Amniotic epithelial cell (primary cell): ENCODE measurements at regions not wholly inside any gene's neighbourhood (a gene's known extent, or its start where the extent isn't known, plus 50 kb on each side); places are given as distances from the start of the nearest gene placed in this dataset.
"Not testable (repeated sequence)": the region's sequence is repeated elsewhere in the genome, so short reads cannot be mapped to it uniquely, and the experiment has no call there.

ENCODE experiments used
- DNase-seq: peaks from one replicate; pipeline ENCODE4 v3.0.0-alpha.2; 2010; ENCODE audit warnings: low read depth

DNA sequence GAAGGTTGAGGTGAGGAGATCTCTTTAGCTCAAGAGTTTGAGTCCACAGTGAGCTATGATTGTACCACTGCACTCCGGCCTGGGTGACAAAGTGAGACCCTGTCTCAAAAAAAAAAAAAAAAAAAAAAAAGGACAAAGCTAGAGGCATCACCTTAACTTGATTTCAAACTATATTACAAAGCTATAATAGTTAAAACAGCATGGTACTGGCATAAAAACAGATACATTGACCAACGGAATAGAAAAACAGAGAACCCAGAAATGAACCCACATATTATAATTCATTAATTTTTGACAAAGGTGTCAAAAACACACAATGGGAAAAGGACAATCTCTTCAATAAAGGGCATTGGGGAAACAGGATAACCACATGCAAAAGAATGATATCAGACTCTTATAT lies 50.8 kb upstream of the MBOAT1 start:
- DNase-seq, result no peak

DNA sequence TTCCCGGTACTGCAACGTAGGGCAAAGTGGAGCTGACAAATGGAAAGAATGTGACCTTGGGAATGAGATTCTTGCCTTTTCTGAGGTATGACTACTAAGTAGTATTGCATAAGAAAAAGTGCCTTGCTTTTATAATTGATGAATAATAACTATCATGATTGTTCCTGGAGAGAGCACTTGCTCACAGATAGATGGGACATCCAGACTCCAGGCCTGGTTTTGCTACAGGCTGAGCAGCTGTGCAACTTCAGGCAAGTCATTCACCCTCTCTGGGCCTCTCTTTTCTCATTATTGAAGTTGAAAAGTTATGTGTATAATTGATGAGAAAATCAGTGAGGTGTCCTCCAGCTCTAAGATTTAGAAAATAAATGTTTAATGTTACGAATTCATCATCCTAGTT lies 53.6 kb upstream of the MBOAT1 start:
- DNase-seq, result peak; percentile 20

DNA sequence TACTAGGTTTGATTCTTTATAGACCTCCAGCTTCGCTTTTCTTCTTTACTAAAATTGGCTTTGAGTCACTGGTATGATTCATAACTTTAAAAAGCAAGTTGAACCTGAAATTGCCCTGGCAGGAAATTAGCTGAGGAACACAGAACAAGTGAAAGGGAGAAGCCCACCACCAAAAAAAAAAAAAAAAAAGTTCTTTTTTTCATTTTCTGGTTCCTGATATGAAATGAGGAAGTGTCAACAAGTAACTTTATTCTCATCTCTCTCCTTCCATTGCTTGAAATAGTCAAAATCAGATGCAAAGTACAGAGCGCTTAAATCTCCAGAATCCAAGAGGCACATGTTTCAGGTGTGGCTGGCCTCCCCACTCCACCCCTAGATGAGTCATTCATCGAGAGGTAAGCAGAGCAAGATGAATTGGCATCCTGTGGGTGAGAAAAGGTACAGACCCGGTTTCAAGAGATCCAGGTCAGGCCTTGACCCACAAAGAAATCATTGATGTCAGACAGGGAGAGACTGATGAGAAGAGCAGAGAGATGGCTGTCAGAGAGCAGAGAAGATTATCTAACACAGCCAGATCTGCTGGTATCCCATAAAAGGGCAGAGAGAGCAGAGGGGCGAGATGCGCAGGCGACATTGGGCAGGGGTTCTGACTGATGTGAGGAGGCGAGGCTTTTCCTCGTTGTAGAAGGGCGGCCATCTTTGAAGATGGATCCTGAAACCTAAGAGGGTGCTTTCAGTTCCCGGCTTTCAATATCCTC lies 54.8 kb upstream of the MBOAT1 start:
- DNase-seq, result no peak

DNA sequence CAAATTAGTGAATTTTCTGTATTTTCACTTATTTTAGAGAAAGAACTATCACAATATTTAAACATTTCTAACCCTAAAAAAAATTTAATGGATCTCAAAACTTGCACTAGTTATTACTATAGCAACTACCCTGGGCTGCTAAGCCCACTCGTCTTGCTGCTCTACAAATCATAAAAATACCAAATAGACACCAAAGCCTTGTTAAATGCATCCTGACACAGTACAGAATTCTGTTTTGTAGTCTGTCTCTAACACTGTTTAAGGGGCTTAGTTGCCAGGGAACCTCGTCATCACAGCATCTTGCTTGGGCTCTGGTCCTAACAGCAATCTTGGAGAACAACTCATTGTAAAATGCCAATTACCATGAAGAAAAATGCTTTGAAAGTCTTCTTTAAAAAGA lies 56.9 kb upstream of the MBOAT1 start:
- DNase-seq, result no peak

DNA sequence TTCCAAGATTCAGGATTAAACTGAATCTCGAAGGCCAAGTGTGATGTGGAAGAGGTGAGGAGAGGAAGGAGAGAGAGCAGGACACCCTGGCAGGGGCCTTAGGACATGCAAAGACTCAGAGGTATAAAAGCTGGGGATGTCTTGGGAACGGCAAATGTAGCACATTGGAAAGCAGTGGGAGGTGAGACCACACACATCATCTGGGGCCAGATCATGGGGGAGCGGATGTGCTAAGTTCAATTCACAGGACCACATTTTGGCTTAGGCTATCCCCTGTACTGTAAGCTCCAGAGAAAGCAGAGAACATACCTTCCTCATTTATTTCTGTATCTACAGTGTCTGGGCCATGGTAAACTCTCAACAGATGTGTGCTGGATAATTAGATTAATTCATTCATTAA lies 59.5 kb upstream of the MBOAT1 start:
- no peak for DNase-seq

DNA sequence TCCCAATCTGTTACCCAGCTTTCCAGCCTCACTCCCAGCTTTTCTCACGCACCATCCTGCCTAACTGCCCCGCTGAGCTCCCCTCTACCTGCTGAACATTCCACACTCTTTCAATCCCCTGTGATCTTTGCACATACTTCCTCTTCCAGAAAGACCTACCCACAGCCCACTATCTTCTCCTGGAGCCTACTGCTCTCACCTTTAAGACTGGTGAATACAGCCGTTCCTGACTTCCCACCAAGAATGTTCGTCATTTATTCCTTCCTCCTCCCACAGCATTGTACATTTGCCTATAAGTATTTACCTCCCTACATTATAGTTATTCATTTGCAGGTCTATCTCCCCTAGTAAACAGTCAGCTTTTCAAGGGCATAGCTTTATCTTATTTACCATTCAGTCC lies 61.9 kb upstream of the MBOAT1 start:
- DNase-seq, result no peak

DNA sequence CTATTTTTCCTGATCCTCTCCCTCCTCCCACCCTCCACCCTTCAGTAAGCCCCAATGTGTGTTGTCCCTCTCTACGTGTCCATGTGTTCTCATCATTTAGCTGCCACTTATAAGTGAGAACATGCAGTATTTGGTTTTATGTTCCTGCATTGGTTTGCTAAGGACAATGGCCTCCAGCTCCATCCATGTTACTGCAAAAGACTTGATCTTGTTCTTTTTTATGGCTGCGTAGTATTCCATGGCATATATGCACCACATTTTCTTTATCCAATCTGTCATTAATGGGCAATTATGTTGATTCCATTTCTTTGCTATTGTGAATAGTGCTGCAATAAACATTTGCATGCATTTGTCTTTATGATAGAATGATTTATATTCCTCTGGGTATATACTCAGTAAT lies 63.6 kb upstream of the MBOAT1 start:
- not testable (repeated sequence) for DNase-seq

DNA sequence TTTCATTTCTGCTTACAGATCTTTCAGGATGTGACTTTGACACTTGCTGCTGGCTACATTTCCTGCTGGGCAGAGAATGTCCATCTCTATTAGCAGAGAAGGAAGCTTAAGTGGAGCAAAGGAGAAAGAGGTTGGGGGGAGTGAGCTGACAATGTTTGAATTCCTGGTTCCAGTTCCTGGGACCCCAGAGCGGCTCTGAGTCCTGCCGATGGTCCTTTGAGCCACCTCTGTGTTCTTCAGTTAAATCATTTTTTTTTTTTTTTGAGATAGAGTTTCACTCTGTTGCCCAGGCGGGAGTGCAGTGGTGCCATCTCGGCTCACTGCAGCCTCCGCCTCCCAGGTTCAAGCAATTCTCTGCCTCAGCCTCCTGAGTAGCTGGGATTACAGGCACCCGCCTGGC lies 65.5 kb upstream of the MBOAT1 start:
- not testable (repeated sequence) for DNase-seq

DNA sequence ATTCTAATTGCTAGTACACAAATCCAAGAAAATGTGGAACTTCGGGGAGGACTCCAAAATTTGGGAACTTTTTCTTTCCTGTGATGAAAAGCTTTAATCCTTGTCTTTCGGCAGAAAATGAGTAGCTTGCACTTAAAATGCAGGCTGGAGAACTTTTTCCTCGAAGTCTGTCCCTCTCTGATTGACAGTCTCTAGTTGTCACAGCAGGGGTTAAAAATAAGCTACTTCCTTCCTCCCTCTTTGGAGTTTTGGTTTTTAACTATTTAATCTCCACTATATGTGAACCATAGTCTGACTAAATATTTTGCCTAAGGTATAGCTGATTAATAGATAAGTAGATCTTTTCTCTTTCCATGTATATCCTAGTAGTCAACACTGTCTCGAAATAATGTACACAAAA lies 66.8 kb upstream of the MBOAT1 start:
- no peak for DNase-seq

DNA sequence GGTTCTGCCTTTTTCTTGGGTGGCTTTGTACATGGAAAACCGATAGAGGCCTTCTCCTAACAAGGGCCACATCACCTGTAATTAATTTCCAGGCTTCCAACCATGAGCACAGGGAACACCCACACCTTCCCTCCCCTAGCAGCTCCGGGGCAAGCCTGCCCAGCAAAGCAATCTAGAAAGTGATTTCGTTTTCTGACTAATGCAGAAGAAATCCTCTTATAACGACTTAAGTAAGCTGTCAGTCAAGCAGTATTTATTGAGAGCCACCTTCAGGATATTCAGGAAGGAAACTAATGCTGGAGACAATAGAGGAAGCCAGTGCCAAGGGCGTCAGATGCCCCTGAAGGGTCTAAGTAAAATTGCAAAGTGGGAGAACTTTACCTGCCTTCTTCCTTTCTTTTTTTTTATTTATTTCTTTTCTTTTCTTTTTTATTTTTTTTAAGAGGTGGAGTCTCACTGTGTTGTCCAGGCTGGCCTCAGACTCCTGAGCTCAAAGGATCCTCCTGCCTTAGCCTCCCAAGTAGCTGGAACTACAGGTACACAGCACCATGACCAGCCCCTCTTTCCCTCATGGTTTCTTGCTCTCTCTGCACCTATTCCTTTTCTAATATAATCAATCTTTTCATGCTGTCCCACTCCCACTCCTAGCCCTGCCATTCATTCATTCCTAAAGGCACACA lies 67.5 kb upstream of the MBOAT1 start:
- no peak for DNase-seq

DNA sequence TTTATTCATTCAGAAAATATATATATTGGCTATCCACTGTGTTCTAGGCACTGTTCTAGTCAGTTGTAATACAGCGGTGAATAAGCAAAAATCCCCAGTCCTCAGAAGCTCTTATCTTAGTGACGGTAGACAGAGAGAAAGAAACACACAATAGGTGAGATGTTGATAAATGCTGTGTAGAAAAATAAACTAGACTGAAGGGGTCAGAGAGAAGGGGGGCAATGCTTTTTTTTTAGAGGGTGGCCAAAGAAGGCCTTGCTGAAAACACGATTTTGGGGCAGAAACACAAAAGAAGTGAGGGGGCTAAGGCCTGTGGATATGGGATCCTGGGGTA lies 68.0 kb upstream of the MBOAT1 start:
- DNase-seq, result no peak

DNA sequence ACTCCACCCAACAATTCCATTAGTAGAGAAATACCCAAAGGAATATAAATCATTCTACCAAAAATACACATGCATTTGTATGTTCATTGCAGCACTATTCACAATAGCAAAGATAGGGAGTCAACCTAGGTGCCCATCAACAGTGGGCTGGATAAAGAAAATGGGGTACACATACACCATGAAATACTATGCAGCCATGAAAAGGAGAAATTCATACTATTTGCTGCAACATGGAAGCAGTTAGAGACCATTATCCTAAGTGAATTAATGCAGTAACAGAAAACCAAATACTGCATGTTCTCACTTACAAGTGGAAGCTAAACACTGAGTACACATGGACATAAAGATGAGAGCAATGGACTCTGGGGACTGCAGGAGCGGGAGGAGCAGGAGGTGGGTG lies 72.4 kb upstream of the MBOAT1 start:
- no peak for DNase-seq

DNA sequence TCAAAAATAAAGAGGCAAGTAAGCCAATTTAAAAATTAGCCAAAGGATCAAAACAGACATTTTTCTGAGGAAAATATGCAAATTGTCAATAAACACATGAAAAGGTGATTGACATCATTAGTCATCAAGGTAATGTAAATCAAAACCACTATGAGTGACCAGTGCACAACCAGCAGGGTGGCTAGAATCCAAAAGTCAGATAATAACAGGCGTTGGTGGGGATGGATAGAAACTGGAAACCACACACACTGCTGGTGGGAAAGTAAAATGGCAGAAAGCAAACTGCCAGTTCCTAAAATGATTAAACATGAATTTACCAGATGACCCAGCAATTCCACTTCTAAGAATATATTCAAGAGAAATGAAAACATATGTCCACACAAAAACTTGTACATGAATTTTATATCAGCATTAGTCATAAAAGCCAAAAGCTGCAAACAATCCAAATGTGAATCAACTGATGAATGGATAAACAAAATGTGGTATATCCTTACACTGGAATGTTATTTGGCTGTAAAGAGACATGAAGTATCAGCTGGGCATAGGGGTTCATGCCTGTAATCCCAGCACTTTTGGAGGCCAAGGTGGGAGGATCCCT lies 74.8 kb upstream of the MBOAT1 start:
- DNase-seq, result peak; percentile 9

DNA sequence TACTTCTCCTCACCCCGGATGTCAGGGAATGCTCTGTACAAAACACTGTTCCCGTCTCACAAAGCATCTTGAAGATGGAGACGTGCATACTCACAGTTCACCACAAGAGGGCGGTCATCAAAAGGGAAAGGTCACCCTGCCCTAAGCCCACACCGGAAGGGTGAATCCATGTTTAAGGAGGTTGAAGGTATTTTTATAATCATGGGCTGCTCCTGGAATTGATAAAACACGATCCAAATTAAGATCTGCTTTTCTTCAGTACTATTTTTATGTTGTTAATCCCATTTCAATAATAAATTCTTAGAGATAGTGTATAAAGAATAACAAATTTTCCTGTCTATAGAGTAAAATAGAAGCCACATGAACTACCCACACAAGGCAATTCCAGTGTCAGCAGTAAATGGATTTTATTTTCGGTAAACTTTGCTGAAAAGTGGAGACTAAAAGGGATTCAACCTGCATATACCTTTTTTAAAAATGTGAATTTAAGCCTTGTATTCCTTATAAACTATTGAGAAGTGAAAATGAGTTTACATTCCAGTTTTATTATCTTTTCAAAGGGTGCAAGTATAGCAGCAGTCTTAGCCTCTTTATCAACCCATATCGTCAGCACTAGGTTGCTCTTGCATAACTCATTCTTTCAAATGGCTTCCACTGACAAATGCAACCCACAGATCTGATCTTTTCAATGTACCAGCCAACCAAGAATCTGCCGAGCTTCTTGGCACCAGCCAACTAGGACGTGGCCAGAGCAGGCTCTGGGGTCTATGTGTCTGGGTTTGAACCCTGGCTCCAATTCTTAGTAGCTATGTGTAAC lies 79.7 kb upstream of the MBOAT1 start:
- DNase-seq, result peak; percentile 80

DNA sequence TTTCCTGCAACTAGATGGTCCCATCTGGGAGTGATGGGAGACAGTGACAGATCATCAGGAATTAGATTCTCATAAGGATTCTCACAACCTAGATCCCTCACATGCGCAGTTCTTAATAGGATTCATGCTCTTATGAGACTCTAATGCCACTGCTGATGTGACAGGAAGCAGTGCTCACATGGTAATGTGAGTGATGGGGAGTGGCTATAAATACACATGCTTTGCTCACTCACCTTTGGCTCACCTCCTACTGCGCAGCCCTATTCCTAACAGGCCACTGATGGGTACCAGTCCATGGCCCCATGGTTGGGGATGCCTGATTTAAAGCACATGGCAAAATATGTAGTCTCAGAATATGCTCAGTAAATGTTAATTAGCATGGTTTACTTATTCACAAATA lies 80.6 kb upstream of the MBOAT1 start:
- no peak for DNase-seq

DNA sequence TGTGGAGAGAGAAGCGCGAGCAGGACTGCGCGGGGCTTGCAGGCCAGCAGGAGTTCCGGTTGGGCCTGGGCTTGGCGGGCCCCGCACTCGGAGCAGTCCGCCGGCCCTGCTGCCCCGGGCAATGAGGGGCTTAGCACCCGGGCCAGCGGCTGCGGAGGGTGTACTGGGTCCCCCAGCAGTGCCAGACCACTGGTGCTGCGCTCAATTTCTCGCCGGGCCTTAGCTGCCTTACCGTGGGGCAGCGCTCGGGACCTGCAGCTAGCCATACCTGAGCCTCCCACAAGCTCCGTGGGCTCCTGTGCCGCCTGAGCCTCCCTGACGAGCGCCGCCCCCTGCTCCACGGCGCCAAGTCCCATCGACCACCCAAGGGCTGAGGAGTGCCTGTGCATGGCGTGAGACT lies 89.0 kb upstream of the MBOAT1 start:
- DNase-seq, result no peak

DNA sequence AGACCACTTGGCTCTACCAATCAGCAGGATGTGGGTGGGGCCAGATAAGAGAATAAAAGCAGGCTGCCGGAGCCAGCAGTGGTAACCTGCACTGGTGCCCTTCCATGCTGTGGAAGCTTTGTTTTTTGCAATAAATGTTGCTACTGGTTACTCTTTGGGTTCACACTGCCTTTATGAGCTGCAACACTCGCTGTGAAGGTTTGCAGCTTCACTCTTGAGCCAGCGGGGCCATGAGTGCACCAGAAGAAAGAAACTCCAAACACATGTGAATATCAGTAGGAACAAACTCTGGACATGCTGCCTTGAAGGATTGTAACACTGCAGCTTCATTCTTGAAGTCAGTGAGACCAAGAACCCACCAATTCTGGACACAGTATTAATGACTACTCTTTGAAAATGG lies 89.9 kb upstream of the MBOAT1 start:
- peak; percentile 21 for DNase-seq

DNA sequence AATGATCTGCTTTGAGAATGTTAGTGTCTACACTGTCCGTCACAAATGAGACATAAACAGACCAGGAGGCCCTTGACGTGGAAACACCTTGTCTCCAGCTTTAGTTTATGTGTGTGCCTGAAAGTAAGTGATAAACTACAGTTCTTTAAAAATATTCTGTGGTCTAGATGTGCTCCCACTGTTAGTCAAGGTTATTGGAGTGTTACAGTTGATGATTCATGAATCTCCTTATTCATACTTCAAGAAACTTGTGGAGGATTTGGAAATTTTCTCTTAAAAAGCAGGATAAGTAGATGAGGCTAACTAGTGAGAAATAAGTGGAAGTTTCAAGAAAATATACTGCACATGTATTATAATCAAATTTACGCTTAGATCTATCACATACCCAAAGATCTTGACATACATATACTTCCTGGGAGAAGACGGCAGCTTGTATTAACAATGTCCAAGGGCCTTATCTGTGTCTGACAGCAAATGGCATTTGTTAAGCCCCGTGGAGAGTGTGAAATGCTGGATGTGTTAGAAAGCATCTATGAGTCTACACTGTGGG lies 90.5 kb upstream of the MBOAT1 start:
- DNase-seq, result peak; percentile 95

DNA sequence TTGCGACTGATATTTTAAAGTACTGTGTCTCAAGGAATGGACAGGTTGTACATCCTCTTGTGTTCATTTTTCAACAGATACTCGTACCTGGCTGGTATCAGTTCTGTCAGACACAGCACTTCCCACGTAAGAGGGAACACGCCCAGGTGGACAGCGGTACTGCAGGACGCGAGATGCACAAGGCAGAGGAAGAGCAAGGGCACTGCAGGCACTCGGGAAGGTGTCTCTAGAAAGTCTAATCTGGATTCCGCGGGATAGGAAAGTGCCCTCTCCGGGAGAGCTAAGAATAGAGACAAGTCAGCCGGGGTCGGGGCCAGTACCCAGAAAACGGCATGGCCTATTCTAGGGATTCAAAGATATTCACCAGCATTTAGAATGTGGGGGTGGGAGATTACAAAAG lies 94.2 kb upstream of the MBOAT1 start:
- DNase-seq, result no peak

DNA sequence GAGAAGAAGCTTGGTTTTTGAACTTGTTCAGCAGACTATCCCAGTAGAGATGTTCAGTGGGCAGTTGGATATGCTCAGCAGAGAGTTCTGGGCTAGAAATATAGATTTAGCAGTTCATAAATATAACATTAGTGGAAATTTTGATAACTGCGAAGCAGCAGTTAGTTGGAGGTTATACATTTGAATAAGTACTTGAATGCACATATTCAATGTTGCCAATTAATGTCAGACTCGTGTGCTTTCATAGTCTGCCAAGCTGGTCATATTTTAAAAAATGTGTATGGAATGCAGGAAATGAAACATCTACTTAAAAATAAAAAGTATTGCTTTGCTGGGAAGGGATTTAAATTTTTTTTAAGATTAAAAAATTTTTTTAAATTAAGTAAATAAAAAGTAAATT lies 92.5 kb upstream of the E2F3 start:
- DNase-seq, result no peak

DNA sequence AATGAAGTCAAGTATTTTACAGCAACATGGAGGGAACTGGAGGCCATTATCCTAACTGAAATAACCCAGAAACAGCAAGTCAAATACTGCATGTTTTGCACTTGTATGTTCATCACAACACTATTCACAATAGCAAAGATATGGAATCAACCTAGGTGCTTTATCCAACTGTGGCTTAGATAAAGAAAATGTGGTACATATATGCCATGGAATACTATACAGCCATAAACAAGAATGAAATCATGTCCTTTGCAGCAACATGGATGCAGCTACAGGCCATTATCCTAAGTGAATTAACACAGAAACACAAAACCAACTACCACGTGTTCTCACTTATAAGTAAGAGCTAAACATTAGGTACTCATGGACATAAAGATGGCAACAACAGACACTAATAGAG lies 91.5 kb upstream of the E2F3 start:
- no peak for DNase-seq

DNA sequence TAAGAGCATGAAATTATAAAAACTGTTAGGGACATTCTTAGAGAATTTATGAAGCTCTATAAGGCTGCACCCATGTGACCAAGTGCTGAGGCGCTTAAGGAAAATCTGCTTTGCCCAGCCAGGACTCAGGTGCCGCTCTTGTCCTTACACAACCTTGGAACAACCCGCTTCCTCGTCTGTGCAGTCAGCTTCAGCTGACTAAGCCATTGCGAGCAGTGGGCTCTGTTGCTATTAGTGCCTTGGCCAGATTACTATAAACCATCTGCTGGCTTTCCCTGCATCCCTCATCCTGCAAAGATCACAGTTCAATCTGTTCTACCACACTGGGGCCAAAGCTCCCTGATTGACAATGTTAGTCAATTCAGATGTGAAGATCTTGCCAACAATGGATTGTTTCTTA lies 89.1 kb upstream of the E2F3 start:
- DNase-seq, result no peak

DNA sequence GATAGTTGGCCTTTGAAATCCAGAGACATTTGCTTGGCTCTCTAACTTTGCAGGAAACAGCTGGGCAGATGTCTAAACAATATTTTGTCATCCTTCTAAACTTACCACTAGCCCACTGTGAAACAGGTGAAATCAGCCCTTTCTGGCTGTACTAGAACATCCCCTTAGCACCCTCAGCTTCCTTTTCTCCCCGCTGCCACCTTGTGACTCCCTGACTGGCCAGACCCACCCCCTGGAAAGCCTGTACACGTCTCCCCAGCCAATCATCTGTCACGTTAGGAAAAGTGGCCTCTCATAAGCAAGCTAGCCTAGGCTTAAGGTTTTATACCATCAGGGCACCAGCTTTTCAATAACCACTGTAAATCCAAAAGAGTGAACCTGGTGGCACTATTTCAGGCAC lies 88.6 kb upstream of the E2F3 start:
- no peak for DNase-seq
